Fibroblast of skin of scalp (primary cell): ENCODE measurements at regions not wholly inside any gene's neighbourhood (a gene's known extent, or its start where the extent isn't known, plus 50 kb on each side); places are given as distances from the start of the nearest gene placed in this dataset.

ENCODE experiments used
- DNase-seq: peaks from one replicate; pipeline ENCODE4 v3.0.0-alpha.2; 2013

- no peak for DNase-seq
Observed at GRCh38 chr22:49601614-49602321, 225.9 kb downstream of the BRD1 start.

GRCh38 chr22:49600891-49601431, 226.7 kb downstream of the BRD1 start:
- DNase-seq, result no peak

GRCh38 chr22:49600468-49600867, 227.2 kb downstream of the BRD1 start:
- no peak for DNase-seq

GRCh38 chr22:49599691-49600455, 227.8 kb downstream of the BRD1 start:
- DNase-seq, result no peak

GRCh38 chr22:49599039-49599438, 228.6 kb downstream of the BRD1 start:
- no peak for DNase-seq

- DNase-seq, result no peak
Observed at GRCh38 chr22:49598338-49598737, 229.3 kb downstream of the BRD1 start.

- no peak for DNase-seq
Observed at GRCh38 chr22:49597428-49598039, 230.1 kb downstream of the BRD1 start.

GRCh38 chr22:49595465-49596078, 232.1 kb downstream of the BRD1 start:
- DNase-seq, result no peak

- no peak for DNase-seq
Observed at GRCh38 chr22:49594078-49594477, 233.6 kb downstream of the BRD1 start.

- no peak for DNase-seq
Observed at GRCh38 chr22:49593509-49593908, 234.2 kb downstream of the BRD1 start.

- DNase-seq, result no peak
Observed at GRCh38 chr22:49592780-49593501, 234.7 kb downstream of the BRD1 start.

- no peak for DNase-seq
Observed at GRCh38 chr22:49590851-49591445, 236.7 kb downstream of the BRD1 start.

- DNase-seq, result no peak
Observed at GRCh38 chr22:49590381-49590780, 237.3 kb downstream of the BRD1 start.

GRCh38 chr22:49589811-49590210, 237.9 kb downstream of the BRD1 start:
- no peak for DNase-seq

GRCh38 chr22:49589301-49589700, 238.4 kb downstream of the BRD1 start:
- no peak for DNase-seq

GRCh38 chr22:49588739-49589138, 238.9 kb downstream of the BRD1 start:
- no peak for DNase-seq

GRCh38 chr22:49587987-49588386, 239.7 kb downstream of the BRD1 start:
- no peak for DNase-seq

GRCh38 chr22:49587421-49587820, 240.3 kb downstream of the BRD1 start:
- no peak for DNase-seq

GRCh38 chr22:49586873-49587272, 240.8 kb downstream of the BRD1 start:
- no peak for DNase-seq

GRCh38 chr22:49586244-49586748, 241.4 kb downstream of the BRD1 start:
- no peak for DNase-seq

GRCh38 chr22:49585461-49586243, 242.0 kb downstream of the BRD1 start:
- no peak for DNase-seq
